Mucosa of descending colon (tissue), 3 donors: ENCODE measurements at regions not wholly inside any gene's neighbourhood (a gene's known extent, or its start where the extent isn't known, plus 50 kb on each side); places are given as distances from the start of the nearest gene placed in this dataset.
"Not testable (repeated sequence)": the region's sequence is repeated elsewhere in the genome, so short reads cannot be mapped to it uniquely, and the experiment has no call there.

Experiments
- ATAC-seq: fragments of 200-7000 bp; cut with Tn5 transposase; one replicate; pipeline ENCODE4 v1.9.1; 2020; ENCODE audit warnings: mild to moderate bottlenecking, moderate library complexity
- DNase-seq, 3 donors: peaks; one replicate each; pipeline ENCODE4 v3.0.0-alpha.2; 2020
- H3K36me3 ChIP-seq: fragments of 200-600 bp; one replicate; pipeline ENCODE4 v1.8.0; 2021; ENCODE audit warnings: low read depth, mild to moderate bottlenecking
- H3K4me1 ChIP-seq: fragments of 200-600 bp; one replicate; pipeline ENCODE4 v1.8.0; 2021; ENCODE audit warnings: low read depth, mild to moderate bottlenecking
- H3K4me3 ChIP-seq: fragments of 200-600 bp; one replicate; pipeline ENCODE4 v1.8.0; 2021; ENCODE audit warnings: mild to moderate bottlenecking
- H3K9me3 ChIP-seq: fragments of 200-600 bp; one replicate; pipeline ENCODE4 v1.8.0; 2021; ENCODE audit warnings: mild to moderate bottlenecking
- CTCF ChIP-seq: fragments of 200-600 bp; IDR thresholded peaks from one replicate; pipeline ENCODE4 v1.8.0; 2022; ENCODE audit warnings: antibody characterized with exemption, mild to moderate bottlenecking
- intact Hi-C, 2 donors: fragments of 100-400 bp; cut with DNase I in 1 of 2; cut with micrococcal nuclease in 1 of 2; formaldehyde crosslinking; loops; one replicate each; pipeline versions ENCODE4 v1.11.0 to v1.11.1; 2022; cut with DNase I, micrococcal nuclease
- donor health status: DM: no; HTN: no; CAD: no; lungs with moderate emphysema.
- donor health status: DM: no; HTN: no; CAD: no.
- donor health status: DM: no; HTN: yes; CAD: no.

DNA sequence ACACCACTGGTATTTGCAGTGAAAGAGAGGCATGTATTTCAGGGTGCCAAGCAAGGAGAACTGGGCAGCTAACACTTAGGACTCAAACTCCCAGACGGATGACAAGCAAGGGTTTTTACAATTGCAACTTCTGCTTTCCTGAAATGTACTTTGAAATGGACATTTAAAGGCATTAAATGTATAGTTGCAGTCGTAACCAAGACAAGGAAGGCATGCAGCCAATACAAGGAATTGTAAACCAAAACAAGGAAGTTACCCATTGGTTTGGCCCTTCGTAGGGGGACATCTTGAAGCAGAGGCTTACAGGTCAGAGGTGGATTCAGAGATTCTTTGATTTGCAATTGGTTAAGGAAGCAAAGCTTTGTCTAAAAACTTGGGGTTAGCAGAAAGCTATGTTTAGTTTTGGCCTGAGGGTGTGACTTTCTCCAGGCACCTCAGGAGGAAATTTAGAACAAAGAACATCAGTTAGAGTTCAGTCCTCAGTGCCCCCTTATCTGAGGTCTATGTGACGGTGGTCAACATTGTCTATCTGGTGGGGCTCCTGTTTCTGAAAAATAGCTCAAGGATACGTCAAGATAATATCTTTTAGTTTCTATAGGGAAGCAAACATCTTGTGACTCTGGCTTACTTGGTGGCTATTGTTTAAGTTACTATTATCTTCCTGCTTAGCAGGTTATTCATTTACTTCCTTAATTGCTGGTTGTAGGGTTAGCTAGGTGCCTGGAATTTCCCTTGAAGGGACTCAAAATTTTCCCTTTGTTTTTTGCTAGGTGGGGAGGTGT lies 266.0 kb downstream of the CD83 start:
- DNase-seq: peak in 1 of 3 donors; percentile 29
- no peak overlapping the region for H3K4me3 ChIP-seq
- intact Hi-C loops: no loop called here
- no peaks in the 10 kb centered on the region for H3K36me3 ChIP-seq
- ATAC-seq: peak; percentile 81
- H3K4me1 ChIP-seq: no peaks in the 10 kb centered on the region
- no peak for TF ChIP-seq CTCF
- no peaks in the 10 kb centered on the region for H3K9me3 ChIP-seq

DNA sequence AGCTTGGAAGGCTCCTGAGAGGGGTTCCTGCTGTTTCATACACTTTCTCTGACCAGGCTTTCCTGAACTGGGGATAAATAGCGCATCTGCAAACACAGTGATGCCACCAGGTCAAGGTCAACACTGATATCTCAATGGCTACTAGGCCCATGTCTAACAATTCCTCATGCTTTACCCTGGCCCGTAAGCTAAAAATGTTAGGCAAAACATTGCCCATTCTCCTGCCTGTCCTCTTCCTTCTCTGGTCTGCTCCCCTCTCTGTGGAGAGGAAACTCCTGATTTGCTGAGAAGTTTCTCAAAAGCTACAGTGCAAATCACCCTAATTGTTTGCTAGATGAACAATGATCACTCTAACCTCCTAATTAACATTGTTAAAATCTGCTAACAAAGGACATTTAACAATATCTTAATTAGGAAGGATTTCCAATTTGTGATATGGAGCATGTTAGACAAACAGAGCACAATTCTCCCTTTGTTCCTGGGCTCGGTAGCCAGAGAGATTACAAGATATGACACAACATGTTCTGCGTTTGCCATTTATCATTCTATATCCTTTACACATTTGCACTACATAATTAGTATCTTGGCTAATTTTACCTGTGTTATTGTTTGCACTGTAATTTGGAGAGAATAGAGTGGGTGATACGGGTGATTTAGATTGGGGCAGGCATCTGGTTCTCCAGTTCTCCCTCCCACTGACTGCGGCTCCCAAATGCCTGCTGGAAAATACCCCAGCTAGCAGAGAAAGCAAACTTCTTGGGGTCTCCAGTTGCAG lies 266.8 kb downstream of the CD83 start:
- DNase-seq: no peak
- H3K4me3 ChIP-seq: no peak overlapping the region
- no peaks in the 10 kb centered on the region for H3K36me3 ChIP-seq
- no peaks in the 10 kb centered on the region for H3K4me1 ChIP-seq
- H3K9me3 ChIP-seq: no peaks in the 10 kb centered on the region
- peak; percentile 38 for ATAC-seq
- intact Hi-C loops: no loop called here
- TF ChIP-seq CTCF: no peak

- intact Hi-C loops: no loop called here
- DNase-seq (no peak), ATAC-seq (no peak)
- peaks cover 3% of the 10 kb centered on the region for H3K4me1 ChIP-seq
- H3K9me3 ChIP-seq: no peaks in the 10 kb centered on the region
- TF ChIP-seq CTCF: no peak
- no peak overlapping the region for H3K4me3 ChIP-seq
- H3K36me3 ChIP-seq: no peaks in the 10 kb centered on the region
Measured at GRCh38 chr6:14386263-14386662, 268.7 kb downstream of the CD83 start.

GRCh38 chr6:14386668-14387067 lies 269.1 kb downstream of the CD83 start:
- ATAC-seq: no peak
- H3K4me1 ChIP-seq: peaks cover 3% of the 10 kb centered on the region
- DNase-seq: no peak
- no peaks in the 10 kb centered on the region for H3K36me3 ChIP-seq
- H3K4me3 ChIP-seq: no peak overlapping the region
- no peak for TF ChIP-seq CTCF
- H3K9me3 ChIP-seq: no peaks in the 10 kb centered on the region
- intact Hi-C loops: no loop called here

- Histone ChIP-seq H3K4me1 (peaks cover 3% of the 10 kb centered on the region), H3K4me3 (no peak overlapping the region), H3K36me3 (no peaks in the 10 kb centered on the region), H3K9me3 (no peaks in the 10 kb centered on the region)
- no peak for TF ChIP-seq CTCF
- no peak for ATAC-seq
- DNase-seq: no peak
- intact Hi-C loops: no loop called here
Measured at GRCh38 chr6:14388371-14388770, 270.8 kb downstream of the CD83 start.

- H3K9me3 ChIP-seq, H3K36me3 ChIP-seq, DNase-seq, H3K4me3 ChIP-seq, intact Hi-C loops, ATAC-seq, H3K4me1 ChIP-seq: not testable (repeated sequence)
Measured at GRCh38 chr6:14389776-14390175, 272.2 kb downstream of the CD83 start.
